HCT116 (cell line): ENCODE measurements at regions not wholly inside any gene's neighbourhood (a gene's known extent, or its start where the extent isn't known, plus 50 kb on each side); places are given as distances from the start of the nearest gene placed in this dataset.

ENCODE experiments used
- ATAC-seq: fragments of 200-7000 bp; cut with Tn5 transposase; 2 replicates; pipeline ENCODE4 v1.9.1; 2020; ENCODE audit warnings: mild to moderate bottlenecking, moderate library complexity
- BruUV-seq: library from RNA; stranded (reverse); fragments of 400-500 nt; replicated peaks from 2 replicates; lab custom pipeline; 2021; lab: Mats Ljungman, UMichigan
- CTCF ChIA-PET: fragments of 300-600 bp; sonication (Branson Sonifier 250); formaldehyde crosslinking; loops from one replicate; lab custom pipeline; 2021; ENCODE audit warnings: antibody characterized with exemption; lab: Charles Lee
- POLR2A ChIA-PET: fragments of 300-600, 350-600 bp; sonication (Branson Sonifier 250); formaldehyde crosslinking; loops from one replicate; lab custom pipeline; 2021; ENCODE audit warnings: antibody characterized with exemption; lab: Charles Lee
- RAD21 ChIA-PET, 2 experiments: fragments of 300-600 bp; sonication (Branson Sonifier 250); formaldehyde crosslinking; loops; one replicate each; lab custom pipeline; 2023; ENCODE audit warnings: low total read pairs in 2 of 2; ENCODE audit not compliant: uncharacterized antibody in 2 of 2, unreplicated experiment in 2 of 2, low non-redundant PET in 1 of 2; lab: Charles Lee
- DNase-seq: peaks from one replicate; pipeline ENCODE4 v3.0.0-alpha.2; 2010; ENCODE audit warnings: low read depth, low spot score
- H2AFZ ChIP-seq: fragments of 200-600 bp; shearing (Covaris generic), sonication (generic); 2 replicates; pipeline ENCODE4 v1.6.1; 2017; ENCODE audit warnings: low read depth, mixed run types, mixed read lengths, antibody characterized with exemption, low read length; ENCODE audit not compliant: poor library complexity, severe bottlenecking
- H3K27ac ChIP-seq: 2 replicates; pipeline ENCODE4 v1.5.1; 2012; ENCODE audit warnings: low read depth, low read length
- H3K27me3 ChIP-seq: fragments of 200-600 bp; sonication (generic); 2 replicates; pipeline ENCODE4 v1.6.1; 2016; ENCODE audit warnings: mixed run types, low read length, mixed read lengths; ENCODE audit not compliant: insufficient read depth
- H3K36me3 ChIP-seq, 2 experiments: fragments of 200-500 bp in 1 of 2; fragments of 200-600 bp in 1 of 2; sonication (Bioruptor generic) in 1 of 2; sonication (generic) in 1 of 2; 2 replicates each; pipeline versions ENCODE4 v1.5.1 to v1.6.1; 2014 to 2016; ENCODE audit warnings: low read length in 2 of 2, inconsistent platforms in 1 of 2, mixed read lengths in 1 of 2, mixed run types in 1 of 2; ENCODE audit not compliant: insufficient read depth in 2 of 2, control insufficient read depth in 1 of 2
- H3K4me1 ChIP-seq, 2 experiments: fragments of 200-600 bp in 1 of 2; sonication (generic) in 1 of 2; 2 replicates each; pipeline versions ENCODE4 v1.5.1 to v1.6.1; 2012 to 2017; ENCODE audit warnings: low read length in 2 of 2, inconsistent platforms in 1 of 2, mild to moderate bottlenecking in 1 of 2, mixed read lengths in 1 of 2, mixed run types in 1 of 2, moderate library complexity in 1 of 2; ENCODE audit not compliant: insufficient read depth in 2 of 2, control insufficient read depth in 1 of 2
- H3K4me2 ChIP-seq: fragments of 200-600 bp; sonication (generic); 2 replicates; pipeline ENCODE4 v1.6.1; 2017; ENCODE audit warnings: mixed run types, low read length, mixed read lengths
- H3K4me3 ChIP-seq, 2 experiments: fragments of 200-600 bp in 1 of 2; sonication (generic) in 1 of 2; replicated peaks in 1 of 2; 2 replicates each; pipeline ENCODE4 v1.5.1; 2011 to 2016; ENCODE audit warnings: low read length in 2 of 2, control low read depth in 1 of 2, low read depth in 1 of 2, mild to moderate bottlenecking in 1 of 2, mixed read lengths in 1 of 2, mixed run types in 1 of 2
- H3K79me2 ChIP-seq: fragments of 200-600 bp; sonication (generic); 2 replicates; pipeline ENCODE4 v1.6.1; 2017; ENCODE audit warnings: mild to moderate bottlenecking, mixed run types, low read length, moderate library complexity, mixed read lengths; ENCODE audit not compliant: insufficient read depth
- H3K9ac ChIP-seq: fragments of 200-600 bp; sonication (generic); 2 replicates; pipeline ENCODE4 v1.6.1; 2016; ENCODE audit warnings: low read length, mixed read lengths
- H3K9me2 ChIP-seq: fragments of 200-600 bp; sonication (generic), shearing (Covaris generic); 2 replicates; pipeline ENCODE4 v1.6.1; 2017; ENCODE audit warnings: mixed run types, mild to moderate bottlenecking, moderate library complexity; ENCODE audit not compliant: insufficient read depth
- H3K9me3 ChIP-seq, 2 experiments: fragments of 200-500 bp in 1 of 2; fragments of 200-600 bp in 1 of 2; sonication (Bioruptor generic) in 1 of 2; sonication (generic) in 1 of 2; 2 replicates each; pipeline ENCODE4 v1.6.1; 2014 to 2017; ENCODE audit warnings: low read length in 2 of 2, mixed read lengths in 2 of 2, inconsistent platforms in 1 of 2, low read depth in 1 of 2, mild to moderate bottlenecking in 1 of 2, mixed run types in 1 of 2, moderate library complexity in 1 of 2; ENCODE audit not compliant: control insufficient read depth in 1 of 2, insufficient read depth in 1 of 2
- H4K20me1 ChIP-seq: fragments of 200-600 bp; sonication (generic), shearing (Covaris generic); 2 replicates; pipeline ENCODE4 v1.6.1; 2017; ENCODE audit warnings: mixed run types, mild to moderate bottlenecking, moderate library complexity; ENCODE audit not compliant: insufficient read depth
- ATF3 ChIP-seq: IDR thresholded peaks from 2 replicates; pipeline ENCODE4 v1.6.1; 2012
- CBX3 ChIP-seq: IDR thresholded peaks from 2 replicates; pipeline ENCODE4 v1.6.1; 2012; ENCODE audit warnings: low read depth
- CEBPB ChIP-seq: IDR thresholded peaks from 2 replicates; pipeline ENCODE4 v1.6.1; 2012; ENCODE audit warnings: low read depth
- EGR1 ChIP-seq: IDR thresholded peaks from 2 replicates; pipeline ENCODE4 v1.6.1; 2012; ENCODE audit warnings: low read depth
- ELF1 ChIP-seq: IDR thresholded peaks from 2 replicates; pipeline ENCODE4 v1.6.1; 2012; ENCODE audit warnings: low read depth, borderline replicate concordance
- EZH2 ChIP-seq: fragments of 200-600 bp; sonication (generic); IDR thresholded peaks from 2 replicates; pipeline ENCODE4 v1.6.1; 2017; ENCODE audit warnings: antibody characterized with exemption, mixed run types
- EZH2phosphoT487 ChIP-seq: fragments of 200-600 bp; IDR thresholded peaks from 2 replicates; pipeline ENCODE4 v1.6.1; 2018; ENCODE audit warnings: antibody characterized with exemption, borderline replicate concordance
- FOSL1 ChIP-seq: IDR thresholded peaks from 2 replicates; pipeline ENCODE4 v1.6.1; 2012; ENCODE audit warnings: low read depth
- JUND ChIP-seq: IDR thresholded peaks from 2 replicates; pipeline ENCODE4 v1.6.1; 2012
- POLR2AphosphoS5 ChIP-seq: IDR thresholded peaks from 2 replicates; pipeline ENCODE4 v1.6.1; 2011; ENCODE audit warnings: mild to moderate bottlenecking, low read depth, low read length, moderate library complexity
- REST ChIP-seq: IDR thresholded peaks from 2 replicates; pipeline ENCODE4 v1.6.1; 2012; ENCODE audit warnings: low read depth
- SP1 ChIP-seq: IDR thresholded peaks from 2 replicates; pipeline ENCODE4 v1.6.1; 2012; ENCODE audit warnings: low read depth
- SRF ChIP-seq: IDR thresholded peaks from 2 replicates; pipeline ENCODE4 v1.6.1; 2012; ENCODE audit warnings: low read depth
- TCF7L2 ChIP-seq: IDR thresholded peaks from 2 replicates; pipeline ENCODE4 v1.7.0; 2011; ENCODE audit warnings: borderline replicate concordance, inconsistent platforms; ENCODE audit not compliant: insufficient read depth, insufficient read length; ENCODE audit errors: extremely low read depth
- ZBTB33 ChIP-seq: IDR thresholded peaks from 2 replicates; pipeline ENCODE4 v1.6.1; 2011; ENCODE audit warnings: mild to moderate bottlenecking, low read length, moderate library complexity; ENCODE audit not compliant: insufficient replicate concordance; ENCODE audit errors: extremely low read depth
- ZFX ChIP-seq: fragments of 450-650 bp; IDR thresholded peaks from 2 replicates; pipeline ENCODE4 v1.6.1; 2017
- ZNF274 ChIP-seq: fragments of 200-500 bp; sonication (Bioruptor generic); IDR thresholded peaks from 2 replicates; pipeline ENCODE4 v1.6.1; 2014; ENCODE audit warnings: mild to moderate bottlenecking, low read depth, low read length, inconsistent platforms
- intact Hi-C: fragments of 100-400 bp; cut with micrococcal nuclease; formaldehyde crosslinking; loops from 2 replicates; pipeline ENCODE4 v1.10.0; 2022
- TF ChIP-seq, protein P1 (sequence below): IDR thresholded peaks from 2 replicates; pipeline ENCODE4 v1.6.1; 2012
- TF ChIP-seq, protein P2 (sequence below), 3 experiments: fragments of 200-600 bp in 1 of 3; sonication (generic) in 1 of 3; IDR thresholded peaks in 2 of 3; conservative IDR thresholded peaks in 1 of 3; 2 replicates each; pipeline ENCODE4 v1.5.1; 2012 to 2017; ENCODE audit warnings: low read depth in 2 of 3, low read length in 2 of 3, antibody characterized with exemption in 1 of 3, borderline replicate concordance in 1 of 3, control low read depth in 1 of 3, mild to moderate bottlenecking in 1 of 3, mixed read lengths in 1 of 3, mixed run types in 1 of 3, moderate library complexity in 1 of 3; ENCODE audit not compliant: insufficient read depth in 1 of 3

DNA sequence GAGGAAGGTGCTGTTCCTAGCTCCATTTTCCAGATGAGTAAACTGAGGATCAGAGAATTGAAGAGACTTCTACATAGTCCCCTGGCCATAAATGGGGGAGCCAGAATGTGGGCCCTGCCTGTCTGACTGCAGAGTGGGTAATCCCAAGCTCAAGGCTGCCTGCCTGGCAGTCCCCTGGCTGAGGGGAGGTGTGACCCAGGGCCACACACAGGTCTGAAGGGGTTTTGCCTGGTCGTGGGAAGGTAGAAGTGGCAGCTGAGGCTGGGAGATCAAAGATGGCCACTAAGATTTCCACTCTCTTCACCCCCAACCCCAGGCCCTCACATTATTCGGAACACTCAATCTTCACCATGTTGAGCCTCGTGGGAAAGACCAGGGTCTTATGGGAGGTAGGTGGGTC, 176.3 kb downstream of the MACROH2A1 start:
- Histone ChIP-seq H3K9ac (no peak overlapping the region), H3K9me2 (no peaks in the 10 kb centered on the region), H3K4me2 (no peak overlapping the region), H3K4me1 (peaks cover 0 to 19% of the 10 kb centered on the region in 2 experiments; a peak in 2 of 4 replicates), H2AFZ (no peak overlapping the region), H3K79me2 (no peaks in the 10 kb centered on the region), H3K4me3 (no peak overlapping the region), H3K27ac (no peak overlapping the region), H3K9me3 (no peaks in the 10 kb centered on the region), H3K36me3 (no peaks in the 10 kb centered on the region), H4K20me1 (no peaks in the 10 kb centered on the region), H3K27me3 (no peaks in the 10 kb centered on the region)
- no TSS peak for BruUV-seq
- intact Hi-C loops = no loop called here
- ATAC-seq = no peak
- no peak for DNase-seq
- ChIA-PET RAD21 (no interaction called here), CTCF (no interaction called here), POLR2A (no interaction called here)
- no peak for TF ChIP-seq EZH2
- TF ChIP-seq ZNF274 = no peak
- TF ChIP-seq REST = no peak
- TF ChIP-seq, protein P1, sequence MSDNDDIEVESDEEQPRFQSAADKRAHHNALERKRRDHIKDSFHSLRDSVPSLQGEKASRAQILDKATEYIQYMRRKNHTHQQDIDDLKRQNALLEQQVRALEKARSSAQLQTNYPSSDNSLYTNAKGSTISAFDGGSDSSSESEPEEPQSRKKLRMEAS = no peak
- no peak for TF ChIP-seq ATF3
- TF ChIP-seq CEBPB = no peak
- no peak for TF ChIP-seq ZBTB33
- TF ChIP-seq ZFX = no peak
- no peak for TF ChIP-seq EGR1
- TF ChIP-seq ELF1 = no peak
- no peak for TF ChIP-seq SP1
- no peak for TF ChIP-seq JUND
- TF ChIP-seq TCF7L2 = no peak
- TF ChIP-seq CBX3 = no peak
- no peak for TF ChIP-seq EZH2phosphoT487
- no peak for TF ChIP-seq FOSL1
- TF ChIP-seq SRF = no peak
- TF ChIP-seq, protein P2, sequence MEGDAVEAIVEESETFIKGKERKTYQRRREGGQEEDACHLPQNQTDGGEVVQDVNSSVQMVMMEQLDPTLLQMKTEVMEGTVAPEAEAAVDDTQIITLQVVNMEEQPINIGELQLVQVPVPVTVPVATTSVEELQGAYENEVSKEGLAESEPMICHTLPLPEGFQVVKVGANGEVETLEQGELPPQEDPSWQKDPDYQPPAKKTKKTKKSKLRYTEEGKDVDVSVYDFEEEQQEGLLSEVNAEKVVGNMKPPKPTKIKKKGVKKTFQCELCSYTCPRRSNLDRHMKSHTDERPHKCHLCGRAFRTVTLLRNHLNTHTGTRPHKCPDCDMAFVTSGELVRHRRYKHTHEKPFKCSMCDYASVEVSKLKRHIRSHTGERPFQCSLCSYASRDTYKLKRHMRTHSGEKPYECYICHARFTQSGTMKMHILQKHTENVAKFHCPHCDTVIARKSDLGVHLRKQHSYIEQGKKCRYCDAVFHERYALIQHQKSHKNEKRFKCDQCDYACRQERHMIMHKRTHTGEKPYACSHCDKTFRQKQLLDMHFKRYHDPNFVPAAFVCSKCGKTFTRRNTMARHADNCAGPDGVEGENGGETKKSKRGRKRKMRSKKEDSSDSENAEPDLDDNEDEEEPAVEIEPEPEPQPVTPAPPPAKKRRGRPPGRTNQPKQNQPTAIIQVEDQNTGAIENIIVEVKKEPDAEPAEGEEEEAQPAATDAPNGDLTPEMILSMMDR (IDR thresholded peaks at IDR 0.05 in 2 of 3, conservative IDR thresholded peaks at IDR 0.05 in 1 of 3; ENCODE audit: borderline replicate concordance in 1 of 3, insufficient read depth in 1 of 3, low read depth in 2 of 3, low read length in 2 of 3) = no peak
- TF ChIP-seq POLR2AphosphoS5 = no peak
